Heart right ventricle (tissue), 16 donors: ENCODE measurements at regions not wholly inside any gene's neighbourhood (a gene's known extent, or its start where the extent isn't known, plus 50 kb on each side); places are given as distances from the start of the nearest gene placed in this dataset.

ENCODE experiments used
- ATAC-seq, 8 donors: fragments of 200-7000 bp; cut with Tn5 transposase; one replicate each; pipeline ENCODE4 v1.9.1; 2020; ENCODE audit warnings: mild to moderate bottlenecking in 8 of 8, moderate library complexity in 8 of 8, moderate number of reproducible peaks in 1 of 8
- DNase-seq, 2 donors: peaks; one replicate each; pipeline ENCODE4 v3.0.0-alpha.2; 2020
- H3K27ac ChIP-seq, 10 donors: fragments of 200-600 bp; sonication (generic) in 2 of 10; one replicate each; pipeline versions ENCODE4 v1.5.0 to v1.8.0; 2020 to 2022; ENCODE audit warnings: mild to moderate bottlenecking in 3 of 10
- H3K27me3 ChIP-seq, 7 donors: fragments of 200-600 bp; one replicate each; pipeline ENCODE4 v1.8.0; 2021 to 2022; ENCODE audit warnings: mild to moderate bottlenecking in 2 of 7
- H3K36me3 ChIP-seq, 9 donors: fragments of 200-600 bp; sonication (generic) in 1 of 9; one replicate each; pipeline versions ENCODE4 v1.5.0 to v1.8.0; 2020 to 2022; ENCODE audit warnings: mild to moderate bottlenecking in 2 of 9
- H3K4me1 ChIP-seq, 9 donors: fragments of 200-600 bp; sonication (generic) in 1 of 9; one replicate each; pipeline versions ENCODE4 v1.5.0 to v1.8.0; 2020 to 2022; ENCODE audit warnings: mild to moderate bottlenecking in 4 of 9
- H3K4me3 ChIP-seq, 10 donors: fragments of 200-600 bp; sonication (generic) in 2 of 10; one replicate each; pipeline versions ENCODE4 v1.5.0 to v1.8.0; 2020 to 2022; ENCODE audit warnings: mild to moderate bottlenecking in 7 of 10, moderate library complexity in 2 of 10
- H3K9me3 ChIP-seq, 11 donors: fragments of 200-600 bp in 10 of 11; sonication (generic) in 2 of 11; one replicate each; pipeline versions ENCODE4 v1.5.0 to v1.8.0; 2013 to 2022; ENCODE audit warnings: mild to moderate bottlenecking in 2 of 11, control low read depth in 1 of 11, moderate library complexity in 1 of 11
- WGBS, 2 donors: extraction: QIAGEN DNeasy Blood & Tissue Kit; methylation state at CpG; one replicate each; pipeline ENCODE4 v1.1.7; 2013; ENCODE audit warnings: inconsistent platforms in 1 of 2; 5-methylcytosine and 5-hydroxymethylcytosine counted together
- intact Hi-C, 10 donors: fragments of 100-400 bp; cut with DNase I; formaldehyde crosslinking; loops; one replicate each; pipeline versions ENCODE4 v1.11.1 to v1.14.2; 2022
- TF ChIP-seq, protein P1 (sequence below), 9 donors: fragments of 200-600 bp; sonication (generic) in 2 of 9; IDR thresholded peaks; one replicate each; pipeline versions ENCODE4 v1.5.0 to v1.8.0; 2021 to 2022; ENCODE audit warnings: antibody characterized with exemption in 9 of 9, mild to moderate bottlenecking in 5 of 9, moderate library complexity in 1 of 9
- donor health status: Arrhythmogenic right ventricular cardiomyopathy.
- donor health status: ischemic (EF 13 %, LVEDD 7.1; RV severe dilation, severe dysfunction).
- donor health status: healthy with polysubstance abuse.
- donor health status: DM: no; HTN: yes; CAD: no.
- donor health status: DM: no; HTN: no; CAD: no.
- donor health status: ischemic (EF 25% LVEDD 6.9; RV normal size, moderate dysfunction).
- donor health status: ischemic (EF 25% LVEDD 5.7; RV mildly dilated, moderate dysfunction).
- donor health status: healthy.
- donor health status: DM: yes; HTN: yes; CAD: no.
- donor health status: Ischemic cardiomyopathy.
- donor health status: ischemic (EF 35%, LVEDD 5.7; RV mildly dilated, moderate dysfunction).
- donor health status: nonischemic (EF 11% LVEDD 7.7; RV severe dilation, severe dysfunction).
- donor health status: DM: yes; HTN: yes; CAD: no.
- donor health status: PGD.
- donor health status: ischemic (EF 29% LVEDD 5.4; RV normal size, mild dysfunction).
- donor health status: nonischemic (EF 23%, LVEDD 6.1; RV moderate dilation, normal function).

DNA sequence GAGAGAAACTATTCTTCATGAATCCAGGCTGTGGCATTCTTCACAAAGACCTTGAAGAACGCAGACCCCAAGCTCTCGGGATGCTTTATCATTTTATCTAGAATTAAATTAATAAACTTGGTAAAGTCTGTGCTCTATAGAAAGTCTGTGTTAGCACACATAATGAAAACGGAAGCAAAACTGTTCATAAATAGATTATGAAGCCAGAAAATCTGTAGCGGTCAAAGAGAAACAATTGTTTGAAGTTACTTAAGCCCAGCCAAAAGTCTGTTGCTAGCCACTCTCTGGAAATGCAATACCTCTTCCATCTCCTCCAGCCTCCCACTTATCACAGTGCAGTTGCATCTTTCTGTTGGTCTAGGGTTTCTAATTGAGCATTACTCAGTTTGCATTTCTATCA, 375.9 kb downstream of the KIF4B start:
- TF ChIP-seq, protein P1, sequence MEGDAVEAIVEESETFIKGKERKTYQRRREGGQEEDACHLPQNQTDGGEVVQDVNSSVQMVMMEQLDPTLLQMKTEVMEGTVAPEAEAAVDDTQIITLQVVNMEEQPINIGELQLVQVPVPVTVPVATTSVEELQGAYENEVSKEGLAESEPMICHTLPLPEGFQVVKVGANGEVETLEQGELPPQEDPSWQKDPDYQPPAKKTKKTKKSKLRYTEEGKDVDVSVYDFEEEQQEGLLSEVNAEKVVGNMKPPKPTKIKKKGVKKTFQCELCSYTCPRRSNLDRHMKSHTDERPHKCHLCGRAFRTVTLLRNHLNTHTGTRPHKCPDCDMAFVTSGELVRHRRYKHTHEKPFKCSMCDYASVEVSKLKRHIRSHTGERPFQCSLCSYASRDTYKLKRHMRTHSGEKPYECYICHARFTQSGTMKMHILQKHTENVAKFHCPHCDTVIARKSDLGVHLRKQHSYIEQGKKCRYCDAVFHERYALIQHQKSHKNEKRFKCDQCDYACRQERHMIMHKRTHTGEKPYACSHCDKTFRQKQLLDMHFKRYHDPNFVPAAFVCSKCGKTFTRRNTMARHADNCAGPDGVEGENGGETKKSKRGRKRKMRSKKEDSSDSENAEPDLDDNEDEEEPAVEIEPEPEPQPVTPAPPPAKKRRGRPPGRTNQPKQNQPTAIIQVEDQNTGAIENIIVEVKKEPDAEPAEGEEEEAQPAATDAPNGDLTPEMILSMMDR (IDR thresholded peaks at IDR 0.05): no peak
- Histone ChIP-seq H3K27ac (no peak overlapping the region), H3K27me3 (peaks cover 0 to 3% (median 0%) of the 10 kb centered on the region in 7 donors), H3K9me3 (peaks cover 0 to 9% (median 0%) of the 10 kb centered on the region in 11 donors), H3K36me3 (no peaks in the 10 kb centered on the region), H3K4me3 (no peak overlapping the region), H3K4me1 (no peaks in the 10 kb centered on the region)
- DNase-seq (no peak), ATAC-seq (no peak)
- intact Hi-C loops: no loop called here
- WGBS, 2 donors: 79 to 84% methylated on average over 4 of the region's 4 CpGs

DNA sequence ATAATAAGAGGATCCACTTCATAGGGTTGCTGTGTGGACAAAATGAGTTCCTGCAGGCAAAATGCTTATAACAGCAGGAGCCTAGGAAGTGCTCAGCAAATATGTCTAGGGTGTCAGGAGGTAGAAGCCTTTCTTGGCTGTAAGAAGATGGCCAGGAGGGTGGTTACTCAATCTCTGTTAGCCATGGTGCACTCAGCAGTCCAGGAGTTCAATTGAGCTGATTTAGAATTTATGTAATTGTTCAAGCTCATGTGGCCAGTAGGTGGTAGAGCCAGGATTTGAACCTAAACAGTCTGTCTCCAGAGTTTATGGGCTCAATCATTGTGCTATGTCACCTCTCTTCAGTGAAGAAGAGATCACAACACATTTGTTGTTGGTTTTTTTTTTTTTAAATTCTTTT, 381.2 kb downstream of the KIF4B start:
- TF ChIP-seq, protein P1 (IDR thresholded peaks at IDR 0.05): no peak
- intact Hi-C loops: loop anchor here in 2 of 10 donors (2.0 to 10.0 kb wide), 2 partner anchors 48 to 330 kb away; no protein-coding TSS in a partner anchor
- DNase-seq (no peak), ATAC-seq (no peak)
- Histone ChIP-seq H3K27ac (no peak overlapping the region), H3K27me3 (no peaks in the 10 kb centered on the region), H3K4me3 (no peak overlapping the region), H3K9me3 (no peaks in the 10 kb centered on the region), H3K36me3 (no peaks in the 10 kb centered on the region), H3K4me1 (no peaks in the 10 kb centered on the region)

DNA sequence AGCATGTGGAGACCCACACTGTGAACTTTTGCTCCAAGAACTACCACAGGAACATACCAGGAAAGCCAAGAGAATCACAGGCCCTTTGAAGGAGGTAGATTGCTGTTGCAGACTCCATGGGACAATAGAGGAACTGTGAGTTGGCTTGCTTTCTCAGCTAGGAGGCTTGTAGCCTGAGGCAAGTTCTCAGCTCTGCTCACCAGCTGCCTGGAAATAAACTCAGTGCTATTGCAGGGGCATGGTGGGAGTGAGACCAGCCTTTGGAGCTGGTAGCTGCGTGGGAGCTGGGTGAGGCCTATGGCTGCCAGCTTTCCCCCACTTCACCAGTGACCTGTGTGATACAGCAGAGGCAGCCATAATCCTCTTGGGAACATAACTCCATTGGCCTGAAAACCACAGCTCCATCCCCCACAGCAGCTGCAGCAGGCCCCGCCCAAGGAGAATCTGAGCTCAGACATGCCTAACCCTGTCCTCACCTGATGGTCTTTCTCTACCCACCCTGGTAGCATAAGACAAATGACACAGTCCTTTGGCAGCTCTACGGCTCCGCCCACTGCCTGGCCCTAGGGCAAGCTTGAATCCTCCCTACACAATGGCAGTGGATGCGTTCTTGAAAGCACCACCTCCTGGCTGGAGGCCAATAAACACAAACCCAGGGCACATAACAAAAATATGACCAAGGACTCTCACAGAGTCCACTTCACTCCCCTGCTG, 389.5 kb downstream of the KIF4B start:
- Histone ChIP-seq H3K9me3 (peaks cover 0 to 33% (median 11%) of the 10 kb centered on the region in 11 donors), H3K4me1 (no peaks in the 10 kb centered on the region), H3K27ac (no peak overlapping the region), H3K27me3 (no peaks in the 10 kb centered on the region), H3K36me3 (no peaks in the 10 kb centered on the region), H3K4me3 (no peak overlapping the region)
- whole genome bisulfite sequencing, 2 donors: 65 to 73% methylated on average over 5 of the region's 5 CpGs
- ATAC-seq: peak in 1 of 8 donors; percentile 38
- intact Hi-C loops: no loop called here
- TF ChIP-seq, protein P1 (IDR thresholded peaks at IDR 0.05): no peak
- DNase-seq: no peak

DNA sequence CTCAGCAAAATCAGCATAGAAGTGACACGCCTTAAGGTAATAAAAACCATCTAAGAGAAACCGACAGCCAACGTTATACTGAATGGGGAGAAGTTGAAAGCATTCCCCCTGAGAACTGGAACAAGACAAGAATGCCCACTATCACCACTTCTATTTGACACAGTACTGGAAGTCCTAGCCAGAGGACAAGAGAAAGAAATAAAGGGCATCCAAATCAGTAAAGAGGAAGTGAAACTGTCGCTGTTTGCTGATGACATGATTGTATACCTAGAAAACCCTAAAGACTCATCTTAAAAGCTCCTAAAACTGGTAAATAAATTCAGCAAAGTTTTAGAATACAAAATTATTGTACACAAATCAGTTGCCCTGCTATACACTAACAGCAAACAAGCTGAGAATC, 393.3 kb downstream of the KIF4B start:
- H3K4me3 ChIP-seq: no peak overlapping the region
- H3K36me3 ChIP-seq: no peaks in the 10 kb centered on the region
- DNase-seq (no peak), ATAC-seq (peak in 1 of 8 donors; percentile 37)
- no peaks in the 10 kb centered on the region for H3K27me3 ChIP-seq
- TF ChIP-seq, protein P1 (IDR thresholded peaks at IDR 0.05): no peak
- intact Hi-C loops: no loop called here
- WGBS, 2 donors: 40 to 47% methylated on average over 4 of the region's 4 CpGs
- no peaks in the 10 kb centered on the region for H3K4me1 ChIP-seq
- peaks cover 0 to 33% (median 11%) of the 10 kb centered on the region in 11 donors for H3K9me3 ChIP-seq
- no peak overlapping the region for H3K27ac ChIP-seq
